Astrocyte (in vitro differentiated cells and primary cell): ENCODE measurements at regions not wholly inside any gene's neighbourhood (a gene's known extent, or its start where the extent isn't known, plus 50 kb on each side); places are given as distances from the start of the nearest gene placed in this dataset.

ENCODE experiments used
- CTCF ChIP-seq: IDR thresholded peaks from 2 replicates; pipeline ENCODE4 v1.5.1; 2011; ENCODE audit warnings: low read depth, mild to moderate bottlenecking, inconsistent platforms, low read length, moderate library complexity; ENCODE audit not compliant: insufficient read depth
- EZH2 ChIP-seq: IDR thresholded peaks from 2 replicates; pipeline ENCODE4 v1.6.1; 2012; ENCODE audit warnings: mild to moderate bottlenecking, low read length, inconsistent platforms; ENCODE audit not compliant: insufficient read depth

GRCh38 chr7:98472521-98472954 lies 71.6 kb upstream of the BAIAP2L1 start:
- TF ChIP-seq CTCF: no peak
- TF ChIP-seq EZH2: no peak
